Neural cell (in vitro differentiated cells): ENCODE measurements at regions not wholly inside any gene's neighbourhood (a gene's known extent, or its start where the extent isn't known, plus 50 kb on each side); places are given as distances from the start of the nearest gene placed in this dataset.

Experiments
- EP300 ChIP-seq: fragments of 450-650 bp; conservative IDR thresholded peaks from 2 replicates; pipeline ENCODE4 v1.6.1; 2014; ENCODE audit warnings: antibody characterized with exemption, mild to moderate bottlenecking, moderate library complexity; ENCODE audit not compliant: poor library complexity, severe bottlenecking
- EZH2 ChIP-seq: fragments of 200-600, 300-800 bp; shearing (Covaris generic), sonication (generic); IDR thresholded peaks from 2 replicates; pipeline ENCODE4 v1.6.1; 2014; ENCODE audit warnings: antibody characterized with exemption, low read length, borderline replicate concordance, mild to moderate bottlenecking; ENCODE audit not compliant: insufficient read depth, poor library complexity, severe bottlenecking
- POLR2AphosphoS5 ChIP-seq: IDR thresholded peaks from 2 replicates; pipeline ENCODE4 v1.6.1; 2012
- TAF1 ChIP-seq: IDR thresholded peaks from 2 replicates; pipeline ENCODE4 v1.6.1; 2012; ENCODE audit warnings: low read depth
- TF ChIP-seq, protein P1 (sequence below): IDR thresholded peaks from 2 replicates; pipeline ENCODE4 v1.6.1; 2012; ENCODE audit warnings: borderline replicate concordance
- TF ChIP-seq, protein P2 (sequence below): fragments of 450-650 bp; IDR thresholded peaks from 2 replicates; pipeline ENCODE4 v1.5.1; 2014; ENCODE audit warnings: antibody characterized with exemption, mild to moderate bottlenecking, moderate library complexity; ENCODE audit not compliant: poor library complexity, severe bottlenecking

DNA sequence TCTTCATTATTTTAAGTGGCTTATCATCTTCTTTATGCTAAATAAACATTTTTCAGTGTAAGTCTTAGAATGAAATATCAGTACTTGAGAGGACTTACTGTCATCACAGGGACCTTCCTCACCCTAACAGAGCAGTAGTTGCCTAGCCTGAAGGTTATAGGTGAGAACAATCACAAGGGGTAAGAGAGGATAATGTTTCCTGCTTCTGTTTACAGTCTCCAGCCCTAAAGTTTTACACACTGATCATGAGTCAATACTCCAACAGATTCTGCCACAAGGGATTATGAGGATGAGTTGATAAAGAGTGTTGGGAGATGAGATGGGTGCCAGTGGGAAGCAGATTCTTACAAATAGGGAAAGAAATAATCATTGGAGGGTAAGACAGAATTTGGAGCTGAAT is 265.1 kb upstream of the DAB2 start:
- TF ChIP-seq, protein P1, sequence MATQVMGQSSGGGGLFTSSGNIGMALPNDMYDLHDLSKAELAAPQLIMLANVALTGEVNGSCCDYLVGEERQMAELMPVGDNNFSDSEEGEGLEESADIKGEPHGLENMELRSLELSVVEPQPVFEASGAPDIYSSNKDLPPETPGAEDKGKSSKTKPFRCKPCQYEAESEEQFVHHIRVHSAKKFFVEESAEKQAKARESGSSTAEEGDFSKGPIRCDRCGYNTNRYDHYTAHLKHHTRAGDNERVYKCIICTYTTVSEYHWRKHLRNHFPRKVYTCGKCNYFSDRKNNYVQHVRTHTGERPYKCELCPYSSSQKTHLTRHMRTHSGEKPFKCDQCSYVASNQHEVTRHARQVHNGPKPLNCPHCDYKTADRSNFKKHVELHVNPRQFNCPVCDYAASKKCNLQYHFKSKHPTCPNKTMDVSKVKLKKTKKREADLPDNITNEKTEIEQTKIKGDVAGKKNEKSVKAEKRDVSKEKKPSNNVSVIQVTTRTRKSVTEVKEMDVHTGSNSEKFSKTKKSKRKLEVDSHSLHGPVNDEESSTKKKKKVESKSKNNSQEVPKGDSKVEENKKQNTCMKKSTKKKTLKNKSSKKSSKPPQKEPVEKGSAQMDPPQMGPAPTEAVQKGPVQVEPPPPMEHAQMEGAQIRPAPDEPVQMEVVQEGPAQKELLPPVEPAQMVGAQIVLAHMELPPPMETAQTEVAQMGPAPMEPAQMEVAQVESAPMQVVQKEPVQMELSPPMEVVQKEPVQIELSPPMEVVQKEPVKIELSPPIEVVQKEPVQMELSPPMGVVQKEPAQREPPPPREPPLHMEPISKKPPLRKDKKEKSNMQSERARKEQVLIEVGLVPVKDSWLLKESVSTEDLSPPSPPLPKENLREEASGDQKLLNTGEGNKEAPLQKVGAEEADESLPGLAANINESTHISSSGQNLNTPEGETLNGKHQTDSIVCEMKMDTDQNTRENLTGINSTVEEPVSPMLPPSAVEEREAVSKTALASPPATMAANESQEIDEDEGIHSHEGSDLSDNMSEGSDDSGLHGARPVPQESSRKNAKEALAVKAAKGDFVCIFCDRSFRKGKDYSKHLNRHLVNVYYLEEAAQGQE: no peak
- TF ChIP-seq, protein P2, sequence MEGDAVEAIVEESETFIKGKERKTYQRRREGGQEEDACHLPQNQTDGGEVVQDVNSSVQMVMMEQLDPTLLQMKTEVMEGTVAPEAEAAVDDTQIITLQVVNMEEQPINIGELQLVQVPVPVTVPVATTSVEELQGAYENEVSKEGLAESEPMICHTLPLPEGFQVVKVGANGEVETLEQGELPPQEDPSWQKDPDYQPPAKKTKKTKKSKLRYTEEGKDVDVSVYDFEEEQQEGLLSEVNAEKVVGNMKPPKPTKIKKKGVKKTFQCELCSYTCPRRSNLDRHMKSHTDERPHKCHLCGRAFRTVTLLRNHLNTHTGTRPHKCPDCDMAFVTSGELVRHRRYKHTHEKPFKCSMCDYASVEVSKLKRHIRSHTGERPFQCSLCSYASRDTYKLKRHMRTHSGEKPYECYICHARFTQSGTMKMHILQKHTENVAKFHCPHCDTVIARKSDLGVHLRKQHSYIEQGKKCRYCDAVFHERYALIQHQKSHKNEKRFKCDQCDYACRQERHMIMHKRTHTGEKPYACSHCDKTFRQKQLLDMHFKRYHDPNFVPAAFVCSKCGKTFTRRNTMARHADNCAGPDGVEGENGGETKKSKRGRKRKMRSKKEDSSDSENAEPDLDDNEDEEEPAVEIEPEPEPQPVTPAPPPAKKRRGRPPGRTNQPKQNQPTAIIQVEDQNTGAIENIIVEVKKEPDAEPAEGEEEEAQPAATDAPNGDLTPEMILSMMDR: no peak
- TF ChIP-seq EZH2: no peak
- no peak for TF ChIP-seq POLR2AphosphoS5
- TF ChIP-seq TAF1: no peak
- TF ChIP-seq EP300: no peak
